Stimulated activated CD4-positive, alpha-beta T cell treated with anti-CD3 and anti-CD28 coated beads, TNF-alpha, amount 100 ng/mL, for 24 hours (primary cell): ENCODE measurements at regions not wholly inside any gene's neighbourhood (a gene's known extent, or its start where the extent isn't known, plus 50 kb on each side); places are given as distances from the start of the nearest gene placed in this dataset.
A peak's percentile ranks its signal among the peaks of the same experiment; 100 is the strongest.

ENCODE experiments used
- DNase-seq, 3 experiments: peaks; one replicate each; pipeline ENCODE4 v3.0.0-alpha.2; 2020; ENCODE audit warnings: low read depth in 3 of 3

DNA sequence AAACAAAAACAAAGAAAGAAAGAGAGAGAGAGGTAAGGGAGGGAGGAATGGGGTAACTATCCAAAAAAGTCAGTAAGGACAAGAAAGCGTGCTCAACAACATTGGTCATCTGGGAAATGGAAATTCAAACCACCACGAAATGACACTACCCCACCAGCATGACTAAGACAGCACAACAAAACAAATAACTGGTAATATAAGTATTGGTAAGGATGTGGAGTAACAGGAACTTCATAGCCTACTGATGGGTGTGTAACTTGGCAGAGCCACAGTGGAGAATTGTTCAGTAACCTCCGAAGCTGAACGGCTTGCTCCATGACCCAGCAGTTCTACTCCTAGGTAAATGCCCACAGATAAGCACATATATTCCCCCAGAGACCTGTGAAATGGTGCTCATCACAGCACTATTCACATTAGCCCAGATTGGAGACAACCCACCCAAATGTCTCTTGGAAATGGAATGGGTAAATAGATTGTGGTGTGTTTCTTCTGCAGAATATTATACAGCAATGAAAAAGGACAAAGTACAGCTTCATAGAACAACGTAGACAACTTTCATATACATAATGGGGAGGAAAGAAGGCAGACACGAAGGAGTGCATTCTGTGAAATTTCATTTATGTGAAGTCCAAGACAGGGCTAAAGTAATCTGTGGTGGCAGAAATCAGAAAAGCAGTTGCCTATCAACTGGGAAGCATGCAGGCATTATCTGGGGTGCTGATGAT is 95.5 kb upstream of the ATP6AP2 start:
- DNase-seq = no peak

- no peak for DNase-seq
Measured at GRCh38 chrX:40484408-40485091, 96.2 kb upstream of the ATP6AP2 start.

DNA sequence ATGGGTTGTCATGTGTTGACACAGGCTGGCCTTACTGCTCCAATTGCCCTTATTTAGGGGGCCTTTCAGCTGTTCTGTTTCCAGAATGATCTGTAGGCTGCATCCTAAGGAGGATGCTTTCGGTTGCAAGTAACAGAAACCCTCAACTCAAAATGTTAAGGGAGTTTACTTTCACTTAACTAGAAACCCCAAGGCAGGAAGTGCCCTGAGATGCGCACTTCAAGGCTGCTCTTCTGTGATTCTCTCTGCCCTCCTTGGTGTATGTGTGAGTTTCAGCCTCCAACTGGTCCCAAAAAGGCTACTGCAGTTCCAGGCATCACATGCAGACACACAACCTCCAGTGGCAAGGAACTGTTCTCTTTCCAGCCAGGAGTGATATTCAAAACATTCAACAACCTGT is 97.3 kb upstream of the ATP6AP2 start:
- DNase-seq = no peak

DNA sequence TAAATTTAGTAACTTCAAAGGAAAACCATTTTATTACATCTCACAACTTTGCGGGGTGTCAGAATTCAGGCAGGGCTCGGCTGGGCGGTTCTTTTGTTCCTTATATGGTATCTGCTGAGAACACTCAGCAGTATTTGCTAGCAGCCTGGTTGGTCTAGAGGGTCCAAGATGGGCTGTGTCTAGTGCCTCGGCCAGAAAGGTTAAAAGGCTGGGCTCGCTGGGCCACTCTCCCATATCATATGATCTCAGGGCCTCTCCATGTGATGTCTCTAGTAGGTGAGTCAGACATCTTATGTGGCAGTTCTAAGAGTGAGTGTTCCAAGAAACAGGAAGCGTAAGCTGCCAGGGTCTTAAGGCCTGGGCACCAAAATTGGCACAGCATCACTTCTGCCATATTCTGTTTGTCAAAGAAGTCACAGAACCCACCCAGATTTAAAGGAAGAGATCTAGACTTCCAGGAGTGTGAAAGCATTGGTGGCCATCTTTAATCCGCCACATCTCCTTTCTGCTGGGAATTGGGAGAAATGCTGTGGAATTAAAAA is 100.9 kb upstream of the ATP6AP2 start:
- DNase-seq = no peak

GRCh38 chrX:40478474-40479065 is 102.2 kb upstream of the ATP6AP2 start:
- no peak for DNase-seq

DNA sequence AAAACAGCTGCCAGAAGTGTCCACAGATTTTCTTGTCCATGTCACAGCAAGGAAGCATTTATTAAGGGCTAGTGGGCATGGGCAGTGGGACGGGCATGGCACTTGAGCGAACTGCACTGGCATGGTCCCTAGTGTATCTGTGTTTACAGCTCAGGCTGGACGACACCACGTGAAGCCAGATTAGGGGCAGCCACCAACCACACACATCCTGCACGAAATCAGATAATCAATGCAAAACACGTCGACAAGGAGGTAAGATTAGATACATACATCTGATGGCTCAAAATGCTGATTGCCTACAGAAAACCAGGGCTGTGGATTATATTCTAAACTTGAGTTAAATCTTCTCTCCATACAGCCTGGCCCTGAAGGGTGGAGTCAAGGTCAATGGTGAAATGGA is 103.8 kb upstream of the ATP6AP2 start:
- DNase-seq = no peak

GRCh38 chrX:40474645-40475044 is 106.1 kb upstream of the ATP6AP2 start:
- no peak for DNase-seq

GRCh38 chrX:40474205-40474626 is 106.6 kb upstream of the ATP6AP2 start:
- DNase-seq = no peak

- no peak for DNase-seq
Measured at GRCh38 chrX:40473460-40474204, 107.1 kb upstream of the ATP6AP2 start.

- peak in 1 of 3 experiments; percentile 11 for DNase-seq
Measured at GRCh38 chrX:40471965-40472648, 108.7 kb upstream of the ATP6AP2 start.

GRCh38 chrX:40470830-40471429 is 109.8 kb upstream of the ATP6AP2 start:
- DNase-seq = no peak

- no peak for DNase-seq
Measured at GRCh38 chrX:40469316-40469715, 111.5 kb upstream of the ATP6AP2 start.

DNA sequence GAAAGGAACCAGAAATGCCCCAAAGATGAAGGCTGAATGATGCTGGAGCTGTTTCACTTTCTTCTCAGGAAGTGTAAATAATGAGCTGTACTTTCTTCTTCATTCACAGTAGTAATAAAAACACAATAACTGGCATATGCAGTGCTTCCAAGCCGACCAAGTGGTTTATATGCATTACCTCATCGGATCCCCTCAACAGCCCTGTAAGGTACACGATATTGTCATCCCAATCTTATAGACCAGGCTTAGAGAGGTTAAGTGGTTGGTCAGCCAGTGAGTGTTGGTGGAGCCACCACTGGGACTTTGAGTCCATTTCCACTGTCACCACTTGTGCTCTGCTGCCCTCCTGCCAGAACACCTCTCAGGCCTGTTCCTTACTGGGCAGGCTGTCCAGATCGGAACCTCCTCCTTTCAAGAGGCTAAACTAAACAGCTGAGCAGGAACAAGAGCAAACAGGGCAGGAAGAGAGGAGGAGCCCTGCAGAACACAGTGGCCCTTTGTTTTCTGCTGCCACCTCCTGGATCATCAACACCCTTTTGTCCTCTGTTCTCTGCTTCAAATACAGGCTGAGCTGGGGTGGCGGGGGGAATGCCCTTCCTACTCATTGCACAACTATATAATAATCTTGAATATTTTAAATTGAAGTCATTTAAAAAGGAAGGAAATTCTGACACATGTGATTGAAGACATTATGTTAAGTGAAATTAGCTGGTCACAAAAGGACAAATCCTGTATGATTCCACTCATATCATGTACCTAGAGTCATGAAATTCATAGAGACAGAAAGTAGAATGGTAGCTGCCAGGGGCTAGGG is 112.5 kb upstream of the ATP6AP2 start:
- peak in 1 of 3 experiments; percentile 34 for DNase-seq

DNA sequence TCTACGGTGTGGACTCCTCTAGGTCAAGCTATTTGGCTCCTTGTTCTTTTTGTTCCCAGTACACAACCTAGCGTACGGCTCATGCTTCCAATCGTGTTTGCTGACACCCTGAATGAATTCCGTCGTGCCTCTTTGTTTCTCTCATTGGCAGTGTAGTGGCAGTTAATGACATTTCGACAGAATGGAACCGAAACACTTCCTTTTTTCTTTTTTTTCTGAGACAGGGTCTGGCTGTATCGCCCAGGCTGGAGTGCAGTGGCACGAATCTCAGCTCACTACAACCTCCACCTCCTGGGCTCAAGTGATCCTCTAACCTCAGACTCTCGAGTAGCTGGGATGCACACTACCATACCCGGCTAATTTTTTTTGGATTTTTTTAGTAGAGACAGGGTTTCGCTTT is 113.3 kb upstream of the ATP6AP2 start:
- DNase-seq = no peak

GRCh38 chrX:40465735-40466551 is 114.8 kb upstream of the ATP6AP2 start:
- no peak for DNase-seq

DNA sequence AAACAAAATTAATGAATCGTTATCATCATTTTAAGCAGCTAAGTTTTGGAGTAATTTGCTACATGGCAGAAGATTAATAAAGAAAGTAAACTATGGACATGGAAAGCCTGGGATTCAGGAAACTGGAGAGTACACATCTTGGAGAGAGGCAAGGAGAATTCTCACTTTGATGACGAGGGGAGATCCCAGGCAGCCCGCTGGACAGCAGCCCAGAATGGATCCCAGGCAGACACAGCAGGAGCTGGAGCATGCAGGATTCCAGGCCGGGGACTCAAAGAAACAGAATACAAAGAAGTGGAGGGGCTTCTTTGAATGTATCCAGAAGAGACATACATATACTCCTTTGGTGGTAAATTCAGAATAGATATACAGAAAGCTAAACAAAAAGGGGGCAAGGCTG is 118.0 kb upstream of the ATP6AP2 start:
- no peak for DNase-seq

DNA sequence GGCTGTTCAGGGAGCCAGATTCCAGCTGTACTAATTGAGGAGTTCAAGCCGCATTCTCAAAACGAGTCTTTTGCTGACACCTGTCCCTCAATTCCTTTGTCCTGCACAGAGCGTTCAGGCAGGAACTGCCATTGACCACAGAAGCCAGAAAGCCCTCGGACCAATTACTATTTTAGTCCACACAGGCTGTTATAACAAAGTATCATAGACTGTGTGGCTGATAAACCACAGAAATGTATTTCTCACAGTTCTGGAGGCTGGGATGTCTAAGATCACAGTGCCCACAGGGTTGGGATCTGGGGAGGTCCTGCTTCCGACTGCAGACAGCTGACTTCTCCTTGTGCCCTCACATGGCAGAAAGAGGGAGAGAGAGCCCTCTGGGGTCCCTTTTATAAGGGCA is 119.8 kb upstream of the ATP6AP2 start:
- no peak for DNase-seq

GRCh38 chrX:40459571-40460158 is 121.1 kb upstream of the ATP6AP2 start:
- DNase-seq = no peak

- no peak for DNase-seq
Measured at GRCh38 chrX:40457406-40457805, 123.4 kb upstream of the ATP6AP2 start.
